ENCODE measurements at regions not wholly inside any gene's neighbourhood (a gene's known extent, or its start where the extent isn't known, plus 50 kb on each side); places are given as distances from the start of the nearest gene placed in this dataset.

DNA sequence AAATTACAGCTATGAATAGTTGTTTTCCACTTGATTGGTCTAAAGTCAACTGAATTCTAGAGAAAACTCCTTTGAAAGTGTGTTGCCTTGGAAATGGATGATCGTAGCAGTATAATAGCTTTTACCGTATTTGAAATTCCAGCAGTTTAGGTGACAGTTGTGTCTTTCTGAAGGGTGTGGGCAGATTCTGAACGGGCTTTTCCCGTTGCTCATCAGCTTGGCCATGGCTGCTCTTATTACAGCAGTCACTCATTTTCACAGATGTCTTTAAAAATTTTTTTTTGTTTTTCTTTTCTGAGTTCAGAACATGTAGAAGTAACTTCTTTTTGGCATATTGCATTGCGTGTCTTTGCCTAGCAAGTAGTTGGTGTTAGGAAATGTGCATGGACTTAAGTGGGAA, 69.6 kb upstream of the SLC4A4 start:
- DNase-seq, result no peak
- H3K4me1 ChIP-seq (replicated peaks in 1 of 2), result no peaks in the 10 kb centered on the region
- no peaks in the 10 kb centered on the region for H3K9me3 ChIP-seq (replicated peaks in 1 of 3)
- 80 to 89% (median 88%) methylated on average over 5 of the region's 5 CpGs for WGBS, 4 donors
- TF ChIP-seq, protein P1, sequence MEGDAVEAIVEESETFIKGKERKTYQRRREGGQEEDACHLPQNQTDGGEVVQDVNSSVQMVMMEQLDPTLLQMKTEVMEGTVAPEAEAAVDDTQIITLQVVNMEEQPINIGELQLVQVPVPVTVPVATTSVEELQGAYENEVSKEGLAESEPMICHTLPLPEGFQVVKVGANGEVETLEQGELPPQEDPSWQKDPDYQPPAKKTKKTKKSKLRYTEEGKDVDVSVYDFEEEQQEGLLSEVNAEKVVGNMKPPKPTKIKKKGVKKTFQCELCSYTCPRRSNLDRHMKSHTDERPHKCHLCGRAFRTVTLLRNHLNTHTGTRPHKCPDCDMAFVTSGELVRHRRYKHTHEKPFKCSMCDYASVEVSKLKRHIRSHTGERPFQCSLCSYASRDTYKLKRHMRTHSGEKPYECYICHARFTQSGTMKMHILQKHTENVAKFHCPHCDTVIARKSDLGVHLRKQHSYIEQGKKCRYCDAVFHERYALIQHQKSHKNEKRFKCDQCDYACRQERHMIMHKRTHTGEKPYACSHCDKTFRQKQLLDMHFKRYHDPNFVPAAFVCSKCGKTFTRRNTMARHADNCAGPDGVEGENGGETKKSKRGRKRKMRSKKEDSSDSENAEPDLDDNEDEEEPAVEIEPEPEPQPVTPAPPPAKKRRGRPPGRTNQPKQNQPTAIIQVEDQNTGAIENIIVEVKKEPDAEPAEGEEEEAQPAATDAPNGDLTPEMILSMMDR (IDR thresholded peaks at IDR 0.05), result no peak
- no peak for TF ChIP-seq POLR2A (IDR thresholded peaks at IDR 0.05)
- H3K27me3 ChIP-seq, result no peaks in the 10 kb centered on the region
- H3K27ac ChIP-seq, result no peak overlapping the region
- intact Hi-C loops (cut with DNase I), result no loop called here
- H3K36me3 ChIP-seq (replicated peaks in 1 of 2), result no peaks in the 10 kb centered on the region
- no peak overlapping the region for H3K4me3 ChIP-seq

DNA sequence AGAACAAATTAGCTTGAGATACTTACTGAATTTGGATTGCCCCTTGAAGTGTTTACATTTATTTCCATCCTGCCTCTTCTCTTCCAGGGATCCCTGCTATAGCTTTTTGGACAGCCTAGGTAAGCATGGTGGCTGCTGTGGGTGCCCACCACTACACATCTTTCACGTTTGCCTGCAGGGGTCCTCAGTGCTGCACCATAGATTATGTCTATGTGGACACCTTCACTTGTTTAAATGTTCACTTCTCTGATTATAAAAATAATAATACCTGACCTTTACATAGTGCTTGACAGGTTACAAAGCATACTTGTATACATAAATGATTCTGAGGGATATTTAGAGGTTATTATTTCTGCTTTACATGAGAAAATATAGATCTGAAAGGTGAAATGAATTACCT, 67.9 kb upstream of the SLC4A4 start:
- H3K4me3 ChIP-seq, result no peak overlapping the region
- H3K4me1 ChIP-seq (replicated peaks in 1 of 2), result no peaks in the 10 kb centered on the region
- WGBS, 4 donors, result 5 to 20% (median 14%) methylated on average over 1 of the region's 1 CpG
- no peak for TF ChIP-seq POLR2A (IDR thresholded peaks at IDR 0.05)
- TF ChIP-seq, protein P1 (IDR thresholded peaks at IDR 0.05), result peak in 3 of 6 experiments; percentile 23 to 27 (median 26)
- peak in 3 of 7 donors; percentile 12 to 30 (median 20) for DNase-seq
- intact Hi-C loops (cut with DNase I), result no loop called here
- no peaks in the 10 kb centered on the region for H3K9me3 ChIP-seq (replicated peaks in 1 of 3)
- H3K27me3 ChIP-seq, result no peaks in the 10 kb centered on the region
- no peaks in the 10 kb centered on the region for H3K36me3 ChIP-seq (replicated peaks in 1 of 2)
- no peak overlapping the region for H3K27ac ChIP-seq

DNA sequence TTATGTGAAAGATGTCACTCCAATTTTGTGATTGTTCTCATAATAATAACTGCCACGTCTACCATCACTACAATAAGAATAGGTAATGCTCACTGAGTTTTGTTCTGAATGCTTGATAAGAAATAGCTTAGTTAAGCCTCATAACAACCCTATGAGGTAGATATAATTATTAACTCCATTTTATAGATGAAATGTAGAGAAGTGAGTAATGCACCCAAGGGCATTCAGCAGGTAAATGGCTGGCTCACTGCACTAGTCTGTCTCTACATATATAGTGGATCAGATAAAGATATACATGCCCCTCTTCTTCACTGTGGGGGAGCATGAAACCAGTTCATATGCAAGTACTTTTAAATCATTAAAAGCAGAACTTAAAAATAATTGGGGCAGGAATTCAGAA, 65.8 kb upstream of the SLC4A4 start:
- WGBS, 4 donors, result 67 to 91% (median 73%) methylated on average over 1 of the region's 1 CpG
- Histone ChIP-seq H3K27me3 (no peaks in the 10 kb centered on the region), H3K9me3 (replicated peaks in 1 of 3) (no peaks in the 10 kb centered on the region), H3K27ac (no peak overlapping the region), H3K4me3 (no peak overlapping the region), H3K4me1 (replicated peaks in 1 of 2) (no peaks in the 10 kb centered on the region), H3K36me3 (replicated peaks in 1 of 2) (no peaks in the 10 kb centered on the region)
- intact Hi-C loops (cut with DNase I), result no loop called here
- TF ChIP-seq, protein P1 (IDR thresholded peaks at IDR 0.05), result no peak
- no peak for TF ChIP-seq POLR2A (IDR thresholded peaks at IDR 0.05)
- no peak for DNase-seq

DNA sequence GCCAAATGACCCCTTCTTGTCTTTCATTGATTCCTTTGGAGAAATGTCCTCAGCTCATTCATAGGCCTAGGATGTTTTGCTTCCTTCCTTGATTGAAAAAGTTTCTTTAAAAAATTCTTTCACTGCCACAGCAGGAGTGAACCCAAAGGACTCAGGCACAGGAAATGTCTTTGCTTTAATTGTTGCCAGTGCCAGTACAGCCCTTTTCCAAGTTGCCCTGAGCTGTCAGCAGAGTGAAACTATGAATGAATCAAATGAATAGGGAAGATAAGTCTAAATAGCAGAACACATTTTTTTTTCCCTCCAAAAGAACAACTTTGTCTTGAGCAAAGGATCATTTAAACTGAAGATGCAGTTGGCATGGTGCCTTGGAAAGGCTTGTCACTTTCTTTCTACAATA, 63.8 kb upstream of the SLC4A4 start:
- Histone ChIP-seq H3K9me3 (replicated peaks in 1 of 3) (no peaks in the 10 kb centered on the region), H3K36me3 (replicated peaks in 1 of 2) (no peaks in the 10 kb centered on the region), H3K27ac (no peak overlapping the region), H3K4me1 (replicated peaks in 1 of 2) (no peaks in the 10 kb centered on the region), H3K27me3 (no peaks in the 10 kb centered on the region), H3K4me3 (no peak overlapping the region)
- no peak for DNase-seq
- intact Hi-C loops (cut with DNase I), result no loop called here
- no peak for TF ChIP-seq POLR2A (IDR thresholded peaks at IDR 0.05)
- TF ChIP-seq, protein P1 (IDR thresholded peaks at IDR 0.05), result no peak
